H1 (cell line): ENCODE measurements at regions not wholly inside any gene's neighbourhood (a gene's known extent, or its start where the extent isn't known, plus 50 kb on each side); places are given as distances from the start of the nearest gene placed in this dataset.

Source experiments
- CTCF ChIP-seq, 3 experiments: IDR thresholded peaks; 1 replicate in 2 of 3; 2 replicates in 1 of 3; pipeline versions ENCODE4 v1.5.1 to v1.6.1; 2011; ENCODE audit warnings: low read length in 3 of 3, mild to moderate bottlenecking in 3 of 3, inconsistent platforms in 2 of 3, low read depth in 1 of 3, moderate library complexity in 1 of 3; ENCODE audit not compliant: insufficient read depth in 1 of 3; ENCODE audit errors: control extremely low read depth in 1 of 3
- EP300 ChIP-seq, 2 experiments: IDR thresholded peaks; 1 replicate in 1 of 2; 2 replicates in 1 of 2; pipeline ENCODE4 v1.6.1; 2011 to 2012; ENCODE audit warnings: low read depth in 2 of 2, low read length in 2 of 2, mild to moderate bottlenecking in 2 of 2, borderline replicate concordance in 1 of 2, inconsistent platforms in 1 of 2, moderate library complexity in 1 of 2
- EZH2 ChIP-seq: fragments of 200-600 bp; sonication (generic); IDR thresholded peaks from 2 replicates; pipeline ENCODE4 v1.7.1; 2012; ENCODE audit warnings: low read depth, mild to moderate bottlenecking, moderate library complexity, low read length, inconsistent platforms; ENCODE audit not compliant: severe bottlenecking
- KDM1A ChIP-seq: fragments of 200-600, 300-600 bp; sonication (generic); IDR thresholded peaks from 2 replicates; pipeline ENCODE4 v1.7.1; 2016; ENCODE audit warnings: mild to moderate bottlenecking, low read length, borderline replicate concordance
- POLR2A ChIP-seq, 2 experiments: IDR thresholded peaks; 1 replicate in 1 of 2; 2 replicates in 1 of 2; pipeline ENCODE4 v1.6.1; 2011; ENCODE audit warnings: low read depth in 2 of 2, low read length in 2 of 2, mild to moderate bottlenecking in 2 of 2; ENCODE audit errors: control extremely low read depth in 1 of 2
- POLR2AphosphoS5 ChIP-seq: IDR thresholded peaks from 2 replicates; pipeline ENCODE4 v1.6.1; 2011; ENCODE audit warnings: low read depth, low read length
- SP1 ChIP-seq: IDR thresholded peaks from 2 replicates; pipeline ENCODE4 v1.6.1; 2011; ENCODE audit warnings: low read depth, low read length
- TEAD4 ChIP-seq: IDR thresholded peaks from 2 replicates; pipeline ENCODE4 v1.6.1; 2012; ENCODE audit warnings: low read depth, low read length, inconsistent platforms, mixed read lengths

DNA sequence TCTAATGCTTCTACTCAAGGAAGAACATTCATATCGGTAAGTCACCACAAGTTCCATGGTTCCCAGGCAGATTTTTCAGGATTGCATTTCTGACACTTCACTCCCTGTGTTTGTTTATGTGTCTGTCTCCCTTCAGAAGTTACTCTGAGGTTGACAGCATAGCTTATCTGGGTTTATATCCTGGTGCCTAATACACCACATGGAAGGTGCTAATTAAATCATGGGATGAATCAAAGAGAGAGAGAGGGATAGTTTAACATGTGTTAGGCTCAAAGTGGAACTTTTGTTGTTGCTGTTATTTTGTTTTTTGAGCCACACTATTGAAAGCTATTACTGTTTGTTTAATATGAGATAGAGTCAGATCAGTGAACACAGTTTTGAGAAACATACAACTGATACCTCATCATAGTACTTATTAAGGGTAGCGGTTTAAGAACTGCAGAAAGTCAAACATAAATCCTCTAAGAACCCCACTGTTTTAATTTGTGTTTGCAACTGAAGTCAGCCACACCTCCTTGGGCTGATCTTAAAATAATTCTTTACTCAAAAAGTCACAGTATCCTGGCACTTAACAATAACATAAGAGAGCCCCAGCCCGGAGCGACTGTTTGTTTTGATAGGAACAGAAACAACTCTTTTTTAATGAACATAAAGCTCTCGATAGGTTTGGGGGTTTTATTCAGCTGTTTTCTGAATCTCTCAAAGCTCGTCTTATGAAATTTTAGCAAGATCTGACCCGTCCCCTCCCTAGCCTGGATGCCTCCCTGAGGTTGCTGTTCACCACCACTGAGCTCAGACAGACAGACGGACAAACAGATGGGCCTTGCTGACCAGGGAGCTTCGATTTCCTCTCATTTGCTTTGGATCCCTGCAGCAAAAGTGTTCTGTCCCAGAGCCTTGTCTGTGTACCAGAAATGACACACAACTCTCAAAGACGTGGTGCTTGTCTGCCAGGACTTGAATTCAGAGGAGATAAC, 98.3 kb upstream of the MYOCD start:
- TF ChIP-seq SP1 (no peak), EP300 (IDR thresholded peaks at IDR 0.05; ENCODE audit: borderline replicate concordance in 1 of 2, low read depth in 2 of 2, low read length in 2 of 2) (no peak), POLR2AphosphoS5 (no peak), CTCF (IDR thresholded peaks at IDR 0.05; ENCODE audit: control extremely low read depth in 1 of 3, insufficient read depth in 1 of 3, low read depth in 1 of 3, low read length in 3 of 3) (no peak), TEAD4 (no peak), POLR2A (IDR thresholded peaks at IDR 0.05; ENCODE audit: control extremely low read depth in 1 of 2, low read depth in 2 of 2, low read length in 2 of 2) (no peak), KDM1A (no peak), EZH2 (no peak)
